Osteocyte (in vitro differentiated cells): ENCODE measurements at regions not wholly inside any gene's neighbourhood (a gene's known extent, or its start where the extent isn't known, plus 50 kb on each side); places are given as distances from the start of the nearest gene placed in this dataset.

Source experiments
- DNase-seq: peaks from one replicate; pipeline ENCODE4 v3.0.0; 2021; ENCODE audit warnings: mixed read lengths; ENCODE audit not compliant: unreplicated experiment; ENCODE audit errors: extremely low spot score
- H3K27ac Mint-ChIP-seq: one replicate; pipeline ENCODE4 v1.8.0; 2021; ENCODE audit warnings: mild to moderate bottlenecking, mixed read lengths; ENCODE audit not compliant: unreplicated experiment
- H3K27me3 Mint-ChIP-seq: one replicate; pipeline ENCODE4 v1.8.0; 2021; ENCODE audit warnings: mixed read lengths; ENCODE audit not compliant: unreplicated experiment
- H3K36me3 Mint-ChIP-seq: one replicate; pipeline ENCODE4 v1.8.0; 2021; ENCODE audit warnings: mixed read lengths; ENCODE audit not compliant: unreplicated experiment
- H3K4me1 Mint-ChIP-seq: one replicate; pipeline ENCODE4 v1.8.0; 2021; ENCODE audit warnings: mixed read lengths; ENCODE audit not compliant: unreplicated experiment
- H3K4me3 Mint-ChIP-seq: one replicate; pipeline ENCODE4 v1.8.0; 2021; ENCODE audit warnings: mild to moderate bottlenecking, moderate library complexity, mixed read lengths; ENCODE audit not compliant: unreplicated experiment
- H3K9me3 Mint-ChIP-seq: one replicate; pipeline ENCODE4 v1.8.0; 2021; ENCODE audit warnings: mixed read lengths; ENCODE audit not compliant: unreplicated experiment
- TF ChIP-seq, protein P1 (sequence below): fragments of 200-600 bp; sonication (generic); IDR thresholded peaks from 2 replicates; pipeline ENCODE4 v1.5.0; 2021; ENCODE audit warnings: antibody characterized with exemption, mild to moderate bottlenecking, moderate library complexity

DNA sequence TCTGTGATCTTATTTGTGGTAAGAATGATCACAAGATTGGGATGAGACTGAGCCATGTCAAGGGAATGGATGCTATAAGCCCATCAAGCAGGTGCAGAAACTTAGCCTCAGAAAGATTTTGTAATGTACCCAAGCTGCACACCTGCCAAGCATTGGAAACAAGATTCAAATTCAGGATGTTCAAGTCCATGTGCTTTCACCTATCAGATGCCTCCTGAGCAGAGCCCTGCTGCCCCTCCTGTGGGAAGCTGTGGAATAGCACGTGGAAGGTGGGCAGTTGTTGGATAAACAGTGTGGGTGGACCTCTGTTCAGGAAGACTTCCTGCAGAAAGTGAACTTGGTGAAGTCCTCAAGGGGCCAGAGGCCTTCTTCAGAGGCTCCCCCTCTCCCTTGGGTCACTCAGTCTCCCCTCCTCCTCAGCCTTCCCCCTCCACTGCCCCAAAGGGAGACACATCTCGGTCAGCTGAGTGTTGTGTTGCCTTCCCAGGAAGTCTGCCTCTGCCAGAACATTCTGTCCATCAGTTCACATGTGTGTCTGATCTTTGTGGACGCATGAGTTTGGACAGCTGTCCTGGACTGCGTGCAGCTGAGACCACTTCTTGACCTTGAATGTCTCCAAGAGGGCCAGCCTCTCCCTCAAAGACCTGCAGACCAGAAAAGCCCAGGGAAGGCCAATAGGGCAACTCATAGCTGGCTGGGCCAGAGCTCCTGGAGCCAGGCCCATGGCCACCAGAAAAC lies 186.1 kb downstream of the INHBB start:
- DNase-seq, result no peak
- no peak overlapping the region for H3K27ac Mint-ChIP-seq
- H3K4me1 Mint-ChIP-seq, result peaks cover 28% of the 10 kb centered on the region
- H3K27me3 Mint-ChIP-seq, result peaks cover 24% of the 10 kb centered on the region
- TF ChIP-seq, protein P1, sequence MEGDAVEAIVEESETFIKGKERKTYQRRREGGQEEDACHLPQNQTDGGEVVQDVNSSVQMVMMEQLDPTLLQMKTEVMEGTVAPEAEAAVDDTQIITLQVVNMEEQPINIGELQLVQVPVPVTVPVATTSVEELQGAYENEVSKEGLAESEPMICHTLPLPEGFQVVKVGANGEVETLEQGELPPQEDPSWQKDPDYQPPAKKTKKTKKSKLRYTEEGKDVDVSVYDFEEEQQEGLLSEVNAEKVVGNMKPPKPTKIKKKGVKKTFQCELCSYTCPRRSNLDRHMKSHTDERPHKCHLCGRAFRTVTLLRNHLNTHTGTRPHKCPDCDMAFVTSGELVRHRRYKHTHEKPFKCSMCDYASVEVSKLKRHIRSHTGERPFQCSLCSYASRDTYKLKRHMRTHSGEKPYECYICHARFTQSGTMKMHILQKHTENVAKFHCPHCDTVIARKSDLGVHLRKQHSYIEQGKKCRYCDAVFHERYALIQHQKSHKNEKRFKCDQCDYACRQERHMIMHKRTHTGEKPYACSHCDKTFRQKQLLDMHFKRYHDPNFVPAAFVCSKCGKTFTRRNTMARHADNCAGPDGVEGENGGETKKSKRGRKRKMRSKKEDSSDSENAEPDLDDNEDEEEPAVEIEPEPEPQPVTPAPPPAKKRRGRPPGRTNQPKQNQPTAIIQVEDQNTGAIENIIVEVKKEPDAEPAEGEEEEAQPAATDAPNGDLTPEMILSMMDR, result no peak
- no peaks in the 10 kb centered on the region for H3K9me3 Mint-ChIP-seq
- H3K4me3 Mint-ChIP-seq, result no peak overlapping the region
- H3K36me3 Mint-ChIP-seq, result peaks cover 2% of the 10 kb centered on the region

DNA sequence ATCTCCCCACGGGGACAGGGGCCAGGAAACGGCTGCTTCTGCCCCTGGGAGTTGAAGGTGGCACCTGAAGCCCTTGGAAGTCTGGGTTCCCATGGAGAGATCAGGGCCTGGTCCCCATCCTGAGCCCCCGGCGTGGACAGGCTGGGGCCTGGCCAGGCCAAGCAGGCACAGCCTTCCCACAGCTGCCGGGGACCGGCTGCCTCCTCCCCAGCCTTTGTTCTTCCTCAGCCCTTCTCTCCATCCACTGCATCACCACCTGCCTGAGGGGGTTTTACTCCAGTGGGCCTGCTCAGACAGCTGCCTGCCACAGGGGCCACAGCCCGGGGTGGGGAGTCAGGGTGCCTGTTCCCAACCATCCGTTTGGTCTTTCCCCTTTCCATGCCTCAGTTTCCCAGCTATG lies 187.7 kb downstream of the INHBB start:
- Mint-ChIP-seq H3K27me3 (peaks cover 16% of the 10 kb centered on the region), H3K4me3 (no peak overlapping the region), H3K27ac (no peak overlapping the region), H3K36me3 (peaks cover 2% of the 10 kb centered on the region), H3K9me3 (no peaks in the 10 kb centered on the region), H3K4me1 (peaks cover 15% of the 10 kb centered on the region)
- no peak for DNase-seq
- TF ChIP-seq, protein P1, result no peak

DNA sequence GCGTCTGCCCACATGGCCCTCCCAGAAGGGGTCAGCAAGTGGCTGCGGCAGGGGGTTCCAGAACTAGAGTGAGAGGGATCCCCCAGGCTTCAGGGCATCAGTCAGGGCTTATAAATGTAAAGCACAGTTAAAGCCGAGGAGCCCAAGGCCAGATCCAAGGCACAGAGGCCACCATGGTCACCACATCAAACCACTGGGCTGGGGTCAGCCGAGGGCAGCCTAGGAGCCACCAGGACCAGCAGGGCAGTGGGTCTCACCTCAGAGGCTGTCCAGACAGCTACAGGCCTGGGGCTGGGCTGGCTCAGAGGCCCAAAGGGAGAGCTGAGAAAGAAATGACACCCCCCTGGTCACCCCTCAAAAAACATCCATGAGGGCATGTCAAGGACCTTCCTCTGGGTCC lies 188.5 kb downstream of the INHBB start:
- TF ChIP-seq, protein P1, result no peak
- peaks cover 20% of the 10 kb centered on the region for H3K4me1 Mint-ChIP-seq
- DNase-seq, result no peak
- peaks cover 16% of the 10 kb centered on the region for H3K27me3 Mint-ChIP-seq
- H3K36me3 Mint-ChIP-seq, result peaks cover 2% of the 10 kb centered on the region
- H3K27ac Mint-ChIP-seq, result no peak overlapping the region
- H3K9me3 Mint-ChIP-seq, result no peaks in the 10 kb centered on the region
- H3K4me3 Mint-ChIP-seq, result no peak overlapping the region

DNA sequence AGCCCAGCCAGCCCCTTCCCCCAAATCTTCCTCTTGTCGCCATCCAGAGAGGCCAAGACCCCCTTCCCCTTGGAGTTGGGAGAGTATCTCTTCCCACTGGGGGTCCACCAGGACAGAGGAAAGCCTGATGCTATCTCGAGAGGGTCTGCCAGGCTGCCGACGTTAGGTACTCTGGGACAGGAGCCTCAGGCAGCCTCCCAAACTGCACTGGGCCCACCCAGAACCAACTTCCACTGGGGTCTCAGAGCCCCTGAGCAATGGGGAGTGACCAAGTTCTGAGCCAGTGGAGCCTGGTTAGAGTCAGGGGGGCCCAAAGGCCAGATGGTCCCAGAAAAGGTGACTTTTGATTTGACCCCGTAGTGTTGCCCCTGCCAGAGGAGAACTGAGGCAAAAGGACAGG lies 189.1 kb downstream of the INHBB start:
- peaks cover 2% of the 10 kb centered on the region for H3K36me3 Mint-ChIP-seq
- no peak for DNase-seq
- no peaks in the 10 kb centered on the region for H3K9me3 Mint-ChIP-seq
- TF ChIP-seq, protein P1, result no peak
- H3K4me1 Mint-ChIP-seq, result peaks cover 26% of the 10 kb centered on the region
- peaks cover 11% of the 10 kb centered on the region for H3K27me3 Mint-ChIP-seq
- no peak overlapping the region for H3K4me3 Mint-ChIP-seq
- no peak overlapping the region for H3K27ac Mint-ChIP-seq

DNA sequence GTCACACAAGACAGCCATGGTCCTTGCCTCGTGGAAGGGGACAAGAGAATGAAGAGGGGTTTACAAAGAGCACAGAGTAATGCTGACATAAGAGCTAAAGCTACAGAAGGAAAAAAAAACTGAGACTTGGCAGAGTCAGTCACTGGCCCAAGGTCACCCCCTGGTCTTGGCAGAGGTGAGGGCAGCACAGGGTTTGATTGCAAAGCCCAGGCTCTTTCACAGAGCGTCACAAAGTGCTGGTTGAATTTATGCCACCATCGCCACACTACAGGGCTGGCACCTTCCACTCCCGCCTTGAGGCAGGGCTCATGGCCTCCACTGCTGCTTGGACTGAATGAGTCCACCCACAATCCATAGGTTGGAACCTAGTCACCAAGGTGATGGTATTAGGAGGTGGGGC lies 190.2 kb downstream of the INHBB start:
- TF ChIP-seq, protein P1, result no peak
- H3K4me3 Mint-ChIP-seq, result no peak overlapping the region
- no peaks in the 10 kb centered on the region for H3K9me3 Mint-ChIP-seq
- H3K36me3 Mint-ChIP-seq, result peaks cover 2% of the 10 kb centered on the region
- H3K27me3 Mint-ChIP-seq, result peaks cover 4% of the 10 kb centered on the region
- peaks cover 37% of the 10 kb centered on the region for H3K4me1 Mint-ChIP-seq
- no peak overlapping the region for H3K27ac Mint-ChIP-seq
- DNase-seq, result no peak
